ENCODE measurements at regions not wholly inside any gene's neighbourhood (a gene's known extent, or its start where the extent isn't known, plus 50 kb on each side); places are given as distances from the start of the nearest gene placed in this dataset.

- no peak overlapping the region for H3K4me3 ChIP-seq (ENCODE audit: low read length in 3 of 3)
Measured at GRCh38 chr18:1267021-1267420, 362.4 kb downstream of the ADCYAP1 start.

GRCh38 chr18:1270081-1270480, 365.4 kb downstream of the ADCYAP1 start:
- Histone ChIP-seq H3K27me3 (ENCODE audit: control insufficient read depth, insufficient read depth, low read length) (no peaks in the 10 kb centered on the region), H3K4me1 (ENCODE audit: control insufficient read depth in 2 of 3, insufficient read depth in 2 of 3, low read depth in 1 of 3, low read length in 3 of 3) (no peaks in the 10 kb centered on the region), H3K4me3 (ENCODE audit: low read length in 3 of 3) (no peak overlapping the region), H3K36me3 (ENCODE audit: control insufficient read depth in 2 of 3, insufficient read depth in 3 of 3, low read length in 3 of 3) (no peaks in the 10 kb centered on the region), H3K27ac (ENCODE audit: low read depth in 2 of 2, low read length in 2 of 2) (no peak overlapping the region), H3K9me3 (ENCODE audit: control insufficient read depth in 2 of 3, insufficient read depth in 1 of 3, low read length in 3 of 3) (no peaks in the 10 kb centered on the region), H3K9ac (ENCODE audit: low read length in 3 of 3) (no peak overlapping the region)
- TF ChIP-seq, protein P1, sequence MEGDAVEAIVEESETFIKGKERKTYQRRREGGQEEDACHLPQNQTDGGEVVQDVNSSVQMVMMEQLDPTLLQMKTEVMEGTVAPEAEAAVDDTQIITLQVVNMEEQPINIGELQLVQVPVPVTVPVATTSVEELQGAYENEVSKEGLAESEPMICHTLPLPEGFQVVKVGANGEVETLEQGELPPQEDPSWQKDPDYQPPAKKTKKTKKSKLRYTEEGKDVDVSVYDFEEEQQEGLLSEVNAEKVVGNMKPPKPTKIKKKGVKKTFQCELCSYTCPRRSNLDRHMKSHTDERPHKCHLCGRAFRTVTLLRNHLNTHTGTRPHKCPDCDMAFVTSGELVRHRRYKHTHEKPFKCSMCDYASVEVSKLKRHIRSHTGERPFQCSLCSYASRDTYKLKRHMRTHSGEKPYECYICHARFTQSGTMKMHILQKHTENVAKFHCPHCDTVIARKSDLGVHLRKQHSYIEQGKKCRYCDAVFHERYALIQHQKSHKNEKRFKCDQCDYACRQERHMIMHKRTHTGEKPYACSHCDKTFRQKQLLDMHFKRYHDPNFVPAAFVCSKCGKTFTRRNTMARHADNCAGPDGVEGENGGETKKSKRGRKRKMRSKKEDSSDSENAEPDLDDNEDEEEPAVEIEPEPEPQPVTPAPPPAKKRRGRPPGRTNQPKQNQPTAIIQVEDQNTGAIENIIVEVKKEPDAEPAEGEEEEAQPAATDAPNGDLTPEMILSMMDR (IDR thresholded peaks at IDR 0.05; ENCODE audit: borderline replicate concordance, extremely low read depth, insufficient read depth), result no peak
- no peak for FAIRE-seq
- no peak for DNase-seq
- intact Hi-C loops (cut with DNase I), result no loop called here

More at GRCh38 chr18:1267021-1267420, 362.4 kb downstream of the ADCYAP1 start:
- TF ChIP-seq, protein P1 (IDR thresholded peaks at IDR 0.05; ENCODE audit: borderline replicate concordance, extremely low read depth, insufficient read depth), result no peak
- DNase-seq (no peak), FAIRE-seq (no peak)
- no peaks in the 10 kb centered on the region for H3K36me3 ChIP-seq (ENCODE audit: control insufficient read depth in 2 of 3, insufficient read depth in 3 of 3, low read length in 3 of 3)
- no peaks in the 10 kb centered on the region for H3K27me3 ChIP-seq (ENCODE audit: control insufficient read depth, insufficient read depth, low read length)
- intact Hi-C loops (cut with DNase I), result no loop called here
- H3K9ac ChIP-seq (ENCODE audit: low read length in 3 of 3), result no peak overlapping the region
- H3K27ac ChIP-seq (ENCODE audit: low read depth in 2 of 2, low read length in 2 of 2), result no peak overlapping the region
- no peaks in the 10 kb centered on the region for H3K4me1 ChIP-seq (ENCODE audit: control insufficient read depth in 2 of 3, insufficient read depth in 2 of 3, low read depth in 1 of 3, low read length in 3 of 3)
- H3K9me3 ChIP-seq (ENCODE audit: control insufficient read depth in 2 of 3, insufficient read depth in 1 of 3, low read length in 3 of 3), result peaks cover 0 to 3% (median 0%) of the 10 kb centered on the region in 3 donors

GRCh38 chr18:1273469-1273868, 368.8 kb downstream of the ADCYAP1 start:
- Histone ChIP-seq H3K4me1 (ENCODE audit: control insufficient read depth in 2 of 3, insufficient read depth in 2 of 3, low read depth in 1 of 3, low read length in 3 of 3) (no peaks in the 10 kb centered on the region), H3K9ac (ENCODE audit: low read length in 3 of 3) (no peak overlapping the region), H3K9me3 (ENCODE audit: control insufficient read depth in 2 of 3, insufficient read depth in 1 of 3, low read length in 3 of 3) (no peaks in the 10 kb centered on the region), H3K27ac (ENCODE audit: low read depth in 2 of 2, low read length in 2 of 2) (no peak overlapping the region), H3K4me3 (ENCODE audit: low read length in 3 of 3) (no peak overlapping the region), H3K27me3 (ENCODE audit: control insufficient read depth, insufficient read depth, low read length) (no peaks in the 10 kb centered on the region), H3K36me3 (ENCODE audit: control insufficient read depth in 2 of 3, insufficient read depth in 3 of 3, low read length in 3 of 3) (no peaks in the 10 kb centered on the region)
- TF ChIP-seq, protein P1 (IDR thresholded peaks at IDR 0.05; ENCODE audit: borderline replicate concordance, extremely low read depth, insufficient read depth), result no peak
- intact Hi-C loops (cut with DNase I), result no loop called here
- no peak for FAIRE-seq
- no peak for DNase-seq

DNA sequence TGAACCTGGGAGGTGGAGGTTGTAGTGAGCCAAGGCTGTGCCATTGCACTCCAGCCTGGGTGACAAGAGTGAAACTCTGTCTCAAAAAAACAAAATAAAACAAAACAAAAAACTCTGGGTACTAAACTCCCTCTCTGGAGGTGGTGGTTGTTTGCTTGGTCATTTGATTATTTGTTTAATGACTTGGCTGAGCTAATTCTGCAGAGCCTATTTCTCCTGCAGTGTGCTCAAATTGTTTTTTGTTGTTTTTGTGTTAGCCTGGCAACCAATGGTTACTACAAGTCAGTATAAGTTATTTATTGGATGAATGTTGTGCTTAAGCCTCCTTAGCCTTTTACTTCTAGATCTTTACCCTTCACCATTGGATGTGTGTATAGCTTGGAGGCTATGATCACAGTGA, 387.5 kb downstream of the ADCYAP1 start:
- Histone ChIP-seq H3K4me1 (ENCODE audit: control insufficient read depth in 2 of 3, insufficient read depth in 2 of 3, low read depth in 1 of 3, low read length in 3 of 3) (no peaks in the 10 kb centered on the region), H3K27ac (ENCODE audit: low read depth in 2 of 2, low read length in 2 of 2) (no peak overlapping the region), H3K36me3 (ENCODE audit: control insufficient read depth in 2 of 3, insufficient read depth in 3 of 3, low read length in 3 of 3) (no peaks in the 10 kb centered on the region), H3K9ac (ENCODE audit: low read length in 3 of 3) (no peak overlapping the region), H3K27me3 (ENCODE audit: control insufficient read depth, insufficient read depth, low read length) (no peaks in the 10 kb centered on the region), H3K9me3 (ENCODE audit: control insufficient read depth in 2 of 3, insufficient read depth in 1 of 3, low read length in 3 of 3) (no peaks in the 10 kb centered on the region), H3K4me3 (ENCODE audit: low read length in 3 of 3) (no peak overlapping the region)
- DNase-seq, result no peak
- FAIRE-seq, result no peak
- intact Hi-C loops (cut with DNase I), result no loop called here
- TF ChIP-seq, protein P1 (IDR thresholded peaks at IDR 0.05; ENCODE audit: borderline replicate concordance, extremely low read depth, insufficient read depth), result no peak

Data from kidney (tissue), 13 donors.